ENCODE measurements at regions not wholly inside any gene's neighbourhood (a gene's known extent, or its start where the extent isn't known, plus 50 kb on each side); places are given as distances from the start of the nearest gene placed in this dataset.

GRCh38 chr11:134464196-134464595 is 52.2 kb upstream of the B3GAT1 start:
- Mint-ChIP-seq H3K36me3 (ENCODE audit: low read depth) (no peaks in the 10 kb centered on the region), H3K4me1 (ENCODE audit: low read depth) (no peaks in the 10 kb centered on the region), H3K27ac (ENCODE audit: unreplicated experiment) (no peak overlapping the region), H3K4me3 (ENCODE audit: unreplicated experiment) (no peak overlapping the region), H3K27me3 (ENCODE audit: low read depth) (peaks cover 25% of the 10 kb centered on the region), H3K9me3 (ENCODE audit: low read depth) (peaks cover 2% of the 10 kb centered on the region)
- TF ChIP-seq CTCF (IDR thresholded peaks at IDR 0.05) = no peak
- no peak for DNase-seq (ENCODE audit: low spot score)

DNA sequence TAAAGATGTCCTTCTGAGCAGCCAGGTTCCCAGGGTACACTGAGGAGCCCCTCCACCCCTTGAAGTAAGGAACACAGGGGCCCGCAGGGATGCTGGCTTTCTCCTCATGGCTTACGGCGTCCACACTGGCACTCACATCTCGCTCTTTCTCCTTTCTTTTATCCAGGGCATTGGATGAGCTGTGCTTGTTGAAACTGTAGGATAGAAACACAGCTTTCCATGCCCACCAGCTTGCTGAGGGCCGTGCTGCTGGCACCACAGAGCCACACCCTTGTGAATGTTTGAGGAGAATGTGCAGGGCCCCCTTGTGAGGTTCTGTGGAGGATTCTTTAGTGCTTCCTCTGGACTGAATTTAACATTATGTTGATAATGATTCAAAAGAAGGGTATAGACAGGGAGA is 51.7 kb upstream of the B3GAT1 start:
- no peak for TF ChIP-seq CTCF (IDR thresholded peaks at IDR 0.05)
- no peak for DNase-seq (ENCODE audit: low spot score)
- H3K27me3 Mint-ChIP-seq (ENCODE audit: low read depth) = peaks cover 25% of the 10 kb centered on the region
- H3K36me3 Mint-ChIP-seq (ENCODE audit: low read depth) = no peaks in the 10 kb centered on the region
- no peak overlapping the region for H3K27ac Mint-ChIP-seq (ENCODE audit: unreplicated experiment)
- H3K9me3 Mint-ChIP-seq (ENCODE audit: low read depth) = peaks cover 2% of the 10 kb centered on the region
- H3K4me1 Mint-ChIP-seq (ENCODE audit: low read depth) = no peaks in the 10 kb centered on the region
- H3K4me3 Mint-ChIP-seq (ENCODE audit: unreplicated experiment) = no peak overlapping the region

All from chondrocyte (in vitro differentiated cells).